DMS114 treated with DMSO at 0.1 percent for 48 hours (cell line): ENCODE measurements at regions not wholly inside any gene's neighbourhood (a gene's known extent, or its start where the extent isn't known, plus 50 kb on each side); places are given as distances from the start of the nearest gene placed in this dataset.

Experiments used
- DNase-seq: peaks from one replicate; lab custom pipeline; 2025; ENCODE audit not compliant: unreplicated experiment; lab: John Stamatoyannopoulos, UW

DNA sequence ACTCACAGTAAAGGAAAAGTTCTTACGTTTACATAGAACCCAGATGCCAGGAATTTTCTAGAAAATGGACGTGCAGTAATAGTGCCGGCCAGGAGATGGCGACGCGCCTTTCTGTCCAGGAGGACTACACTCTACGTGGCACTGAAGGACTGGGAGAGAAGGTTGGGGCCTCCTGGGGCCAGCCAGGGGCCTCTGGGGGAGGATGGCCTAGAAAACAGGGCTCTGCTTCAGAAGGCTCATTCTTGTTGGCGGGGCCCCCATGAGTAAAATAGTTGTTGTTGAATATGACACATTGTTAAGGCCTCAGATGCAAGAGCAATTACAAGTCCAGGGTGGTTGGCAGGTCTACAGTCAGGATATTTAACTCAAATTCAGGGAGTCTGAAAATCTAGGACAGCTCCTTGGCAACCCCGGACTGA, 120.1 kb upstream of the MAX start:
- no peak for DNase-seq

DNA sequence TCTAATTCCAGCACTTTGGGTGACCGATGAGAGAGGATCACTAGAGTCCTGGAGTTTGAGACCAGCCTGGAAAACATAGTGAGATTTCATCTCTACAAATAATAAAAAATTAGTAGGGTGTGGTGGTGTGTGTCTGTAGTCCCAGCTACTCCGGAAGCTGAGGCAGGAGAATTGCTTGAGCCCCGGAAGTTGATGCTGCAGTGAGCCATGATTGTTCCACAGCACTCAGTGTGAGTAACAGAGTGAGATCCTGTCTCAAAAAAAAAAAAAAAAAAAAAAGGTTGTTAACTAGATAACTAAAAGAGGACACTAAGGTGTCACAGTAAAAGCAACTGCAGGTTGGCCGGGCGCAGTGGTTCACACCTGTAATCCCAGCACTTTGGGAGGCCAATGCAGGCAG, 121.3 kb upstream of the MAX start:
- DNase-seq: no peak

DNA sequence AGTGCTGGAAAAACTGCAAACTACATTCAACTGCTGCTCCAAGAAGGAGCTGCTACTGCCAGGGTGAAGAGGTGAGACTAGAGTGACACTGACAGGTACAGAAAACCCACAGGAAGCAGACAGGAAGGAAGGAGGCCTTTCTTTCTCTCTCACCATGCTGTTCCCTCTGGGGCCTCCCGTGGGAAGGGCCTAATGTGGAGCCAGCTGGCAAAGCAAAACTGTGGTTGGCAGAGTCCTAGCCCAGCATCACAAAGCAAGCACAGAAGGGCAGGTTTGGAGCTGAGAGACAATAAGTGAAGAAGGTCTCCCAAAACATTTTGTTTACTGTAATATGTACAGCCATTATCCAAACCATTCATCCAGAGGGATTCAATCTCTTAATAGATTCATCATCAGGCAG, 122.5 kb upstream of the MAX start:
- DNase-seq: no peak

DNA sequence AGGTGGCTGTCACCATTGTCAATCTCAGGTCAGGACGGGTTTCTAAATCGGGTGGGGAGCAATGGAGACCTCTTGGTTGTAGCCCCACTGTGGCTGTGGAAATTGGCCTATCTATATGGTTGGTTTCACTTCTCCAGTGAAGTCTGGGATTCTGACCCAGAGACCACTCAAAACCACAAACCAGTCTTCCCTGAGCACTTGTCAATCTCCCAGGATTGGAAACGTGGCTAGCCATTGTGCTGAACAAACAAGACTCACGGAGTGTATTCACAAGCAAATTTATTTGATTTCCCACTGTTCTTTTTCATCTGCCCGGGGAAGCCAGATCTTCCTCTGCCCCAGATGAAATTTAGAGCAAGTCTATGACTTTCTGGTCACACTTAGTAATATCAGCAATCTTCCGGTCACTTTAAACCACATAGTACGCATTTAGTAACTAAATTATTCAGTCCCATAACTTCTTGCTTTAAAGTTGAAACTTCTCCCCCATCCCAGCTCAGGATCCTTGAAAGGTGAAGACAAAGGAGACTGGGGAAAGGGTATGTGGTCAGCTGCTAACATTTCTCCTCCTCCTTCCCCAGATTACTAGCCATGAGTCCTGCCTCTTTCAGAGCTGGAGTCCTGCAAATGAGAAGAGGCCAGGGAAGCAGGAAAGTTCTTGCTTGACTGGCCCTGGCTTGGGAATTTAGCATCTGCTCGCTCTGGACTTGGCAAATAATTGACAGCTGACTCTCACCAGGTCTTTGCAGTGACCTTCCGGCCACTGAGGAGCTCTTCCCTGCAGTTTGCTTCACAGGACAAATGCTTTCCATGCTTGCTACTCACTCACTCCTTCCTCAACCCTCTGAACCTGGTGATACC, 123.2 kb upstream of the MAX start:
- no peak for DNase-seq

DNA sequence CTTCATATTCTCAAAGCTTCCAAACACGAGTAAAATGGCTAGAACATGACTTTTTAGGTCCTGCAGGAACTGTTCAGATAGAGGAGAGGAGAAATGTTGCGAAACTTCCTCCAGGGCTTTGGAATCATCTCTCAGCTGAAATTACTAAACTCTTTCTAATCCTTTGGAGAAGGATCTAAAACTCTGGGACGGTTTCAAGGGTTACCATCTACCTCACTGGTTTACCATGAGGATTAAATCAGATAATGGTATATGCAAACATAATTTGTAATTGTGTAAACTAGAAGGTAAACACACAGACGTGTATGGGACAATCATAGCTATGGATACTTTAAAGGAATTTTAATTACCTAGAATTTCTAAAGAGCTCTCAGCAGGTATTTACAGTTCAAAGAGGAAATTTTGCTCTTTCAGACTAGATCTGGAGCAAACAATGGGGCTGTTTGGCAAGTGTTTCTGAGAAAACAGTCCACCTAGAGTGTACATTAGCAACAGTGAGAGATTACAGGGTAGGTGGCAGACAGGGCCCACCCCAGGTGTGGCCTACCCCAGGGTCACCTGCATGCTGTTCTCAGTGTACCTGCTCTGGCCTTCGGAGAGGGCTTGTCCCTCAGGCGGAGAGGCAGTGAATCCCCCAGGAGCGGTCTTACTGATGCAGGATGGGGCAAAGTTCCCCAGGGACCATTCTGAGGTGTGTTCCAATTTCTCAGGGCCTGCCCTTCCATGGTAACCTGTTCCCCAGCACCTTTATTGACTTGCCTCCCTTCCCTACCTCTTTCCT, 124.7 kb upstream of the MAX start:
- DNase-seq: no peak

DNA sequence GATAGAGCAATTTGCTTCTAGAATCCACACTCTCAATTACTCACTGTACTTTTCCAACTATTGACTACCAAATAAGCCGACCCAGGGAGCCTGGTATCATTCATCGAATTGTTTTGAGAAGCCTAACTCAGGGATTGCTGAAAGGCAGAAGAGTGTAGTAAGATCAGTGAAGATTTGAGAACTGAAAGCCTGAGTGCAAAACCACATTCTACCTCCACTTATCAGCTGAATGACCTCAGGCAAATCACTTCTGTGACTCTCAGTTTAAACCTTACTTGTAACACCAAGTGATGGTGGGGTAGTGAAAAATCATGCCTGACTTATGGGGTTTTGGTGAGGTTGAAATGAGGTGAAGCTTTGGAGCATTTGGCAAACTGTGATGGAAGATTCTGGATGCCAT, 126.1 kb upstream of the MAX start:
- no peak for DNase-seq

DNA sequence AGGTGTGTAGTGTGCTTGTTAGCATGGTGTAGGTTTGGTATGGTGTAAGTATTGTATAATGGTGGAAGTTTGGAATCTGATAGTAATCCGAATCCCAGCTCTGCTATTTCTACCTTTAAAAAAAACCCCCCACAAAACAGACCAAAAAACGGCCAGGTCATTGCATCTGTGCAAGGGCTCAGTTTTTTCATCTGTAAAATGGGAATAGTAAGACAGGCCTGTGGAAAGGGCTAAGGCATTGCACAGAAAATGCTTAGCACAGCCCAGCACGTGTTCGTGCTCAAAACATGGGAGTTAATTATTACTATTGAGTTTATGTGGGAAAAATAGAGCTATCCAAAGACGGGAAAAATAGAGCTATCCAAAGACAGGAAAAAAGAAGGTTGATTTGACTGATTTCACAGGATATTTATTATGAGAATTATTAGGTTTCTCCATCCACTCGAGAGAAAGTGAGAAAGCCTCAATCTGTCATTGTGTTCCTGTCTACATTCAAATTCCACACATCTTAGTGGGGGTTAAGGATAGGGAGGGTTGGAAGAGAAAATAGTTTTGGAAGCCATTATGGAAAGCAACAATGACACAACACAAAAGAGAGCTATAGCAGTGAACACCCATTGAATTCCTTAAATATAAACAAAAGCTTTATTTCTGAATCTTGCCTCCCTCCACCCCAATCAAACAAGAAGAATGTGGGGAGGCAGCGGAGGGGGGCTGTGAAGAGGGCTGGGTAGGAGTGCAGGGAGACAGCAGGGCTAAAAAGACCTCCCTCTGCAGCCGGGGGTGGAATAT, 126.8 kb upstream of the MAX start:
- DNase-seq: no peak

DNA sequence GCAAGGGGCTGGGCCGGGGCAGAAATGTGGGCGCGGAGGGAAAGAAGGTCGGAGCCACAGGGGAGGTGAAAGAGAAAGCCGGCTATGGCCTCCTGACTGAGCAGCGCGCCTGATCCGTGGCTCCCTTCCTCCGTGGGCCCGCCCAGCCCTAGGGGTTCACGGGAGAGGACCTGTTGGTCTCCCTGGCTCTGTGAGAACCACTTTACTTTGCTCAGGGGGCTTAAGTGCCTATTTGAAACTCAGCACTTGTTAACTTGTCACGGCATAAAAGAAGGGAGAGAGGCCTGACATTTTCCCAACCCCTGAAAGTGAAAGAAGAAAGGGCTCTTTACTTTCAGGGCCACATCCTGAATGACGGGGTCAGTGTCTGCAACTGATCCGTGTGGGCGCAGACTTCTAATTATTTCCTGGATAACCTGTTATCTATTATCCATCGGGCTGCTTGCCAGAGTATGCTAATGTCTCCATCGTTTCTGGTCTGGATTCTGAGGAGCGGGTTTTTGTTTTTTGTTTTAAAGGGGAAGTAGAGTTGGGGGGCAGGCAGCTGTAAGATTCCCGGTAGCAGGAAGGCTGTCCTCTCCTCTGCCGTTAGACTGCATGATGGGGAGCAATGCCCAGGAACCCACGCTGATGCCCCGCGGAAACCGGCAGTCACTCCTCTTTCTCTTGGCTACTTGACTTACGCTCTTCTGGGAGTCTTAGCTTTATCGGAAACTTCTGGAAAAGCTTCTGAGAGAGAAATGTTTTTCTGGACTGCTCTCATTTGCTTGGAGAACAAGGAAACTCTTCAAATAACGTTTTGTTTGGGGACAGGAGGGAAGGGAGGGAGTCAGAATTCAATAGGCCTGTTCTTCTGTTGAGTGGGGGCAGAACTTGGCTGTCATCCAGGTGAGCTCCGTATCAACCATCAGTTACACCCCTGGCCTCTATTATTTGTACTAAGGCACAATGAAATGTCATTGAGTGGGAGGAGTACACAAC, 127.7 kb upstream of the MAX start:
- no peak for DNase-seq

DNA sequence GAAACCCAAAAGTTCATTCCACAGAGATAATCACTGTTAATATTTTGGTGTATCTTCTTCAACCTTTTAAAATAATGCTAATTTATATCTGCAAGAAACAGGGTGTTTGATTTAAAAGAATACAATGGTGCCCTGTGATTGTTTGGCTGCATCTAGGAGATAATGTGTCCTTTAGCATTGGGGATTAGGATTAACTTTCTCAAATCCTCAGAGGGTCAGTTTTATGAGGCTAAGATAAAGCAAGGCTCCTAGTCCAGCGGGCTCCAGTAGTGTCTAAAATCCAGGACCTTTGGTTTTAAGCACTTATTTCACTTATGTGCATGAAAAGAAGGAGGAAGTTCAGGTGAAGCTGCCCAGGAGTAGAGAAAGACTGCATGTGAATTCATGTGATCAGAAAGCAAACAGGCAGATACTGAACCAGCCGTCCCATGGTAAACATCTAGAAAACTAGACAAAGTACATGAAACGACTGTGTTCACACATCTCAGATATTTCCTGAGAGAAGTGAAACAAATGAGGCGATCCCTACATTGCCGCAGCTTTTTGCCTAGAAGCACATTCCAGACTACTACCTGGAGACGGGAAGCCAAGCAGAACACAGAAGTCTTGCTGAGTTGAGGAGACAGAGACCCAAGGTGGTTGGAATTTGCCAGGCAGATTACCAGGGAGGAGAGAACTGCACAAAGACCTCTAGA, 129.1 kb upstream of the MAX start:
- DNase-seq: no peak

DNA sequence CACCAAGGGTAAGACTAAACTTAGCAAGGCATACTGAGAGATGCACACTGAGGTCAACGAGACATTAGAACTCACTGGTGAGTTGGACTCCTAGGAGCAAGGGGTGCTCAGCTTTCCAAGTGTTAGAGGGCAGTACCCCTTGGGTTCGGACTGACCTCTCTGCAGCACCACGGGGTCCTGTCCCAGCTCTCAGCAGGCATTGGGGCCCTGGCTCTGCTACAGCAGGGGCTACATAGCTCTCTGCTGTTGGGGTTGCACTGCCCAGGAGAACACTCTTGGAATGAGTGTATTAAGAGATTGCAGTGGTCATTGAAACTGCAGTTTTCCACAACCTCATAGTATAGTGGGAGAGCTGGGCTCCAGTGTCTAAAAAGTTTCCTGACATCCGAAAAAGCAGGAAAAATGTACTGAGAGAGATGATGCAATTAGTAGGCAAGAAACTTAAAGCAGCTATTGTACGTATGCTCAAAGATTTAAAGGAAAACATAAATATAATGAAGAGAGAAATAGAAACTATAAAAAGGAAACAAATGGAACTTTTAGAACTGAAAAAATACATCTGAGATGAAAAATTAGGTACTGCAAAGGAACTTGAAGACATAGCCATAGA, 132.5 kb upstream of the MAX start:
- no peak for DNase-seq

DNA sequence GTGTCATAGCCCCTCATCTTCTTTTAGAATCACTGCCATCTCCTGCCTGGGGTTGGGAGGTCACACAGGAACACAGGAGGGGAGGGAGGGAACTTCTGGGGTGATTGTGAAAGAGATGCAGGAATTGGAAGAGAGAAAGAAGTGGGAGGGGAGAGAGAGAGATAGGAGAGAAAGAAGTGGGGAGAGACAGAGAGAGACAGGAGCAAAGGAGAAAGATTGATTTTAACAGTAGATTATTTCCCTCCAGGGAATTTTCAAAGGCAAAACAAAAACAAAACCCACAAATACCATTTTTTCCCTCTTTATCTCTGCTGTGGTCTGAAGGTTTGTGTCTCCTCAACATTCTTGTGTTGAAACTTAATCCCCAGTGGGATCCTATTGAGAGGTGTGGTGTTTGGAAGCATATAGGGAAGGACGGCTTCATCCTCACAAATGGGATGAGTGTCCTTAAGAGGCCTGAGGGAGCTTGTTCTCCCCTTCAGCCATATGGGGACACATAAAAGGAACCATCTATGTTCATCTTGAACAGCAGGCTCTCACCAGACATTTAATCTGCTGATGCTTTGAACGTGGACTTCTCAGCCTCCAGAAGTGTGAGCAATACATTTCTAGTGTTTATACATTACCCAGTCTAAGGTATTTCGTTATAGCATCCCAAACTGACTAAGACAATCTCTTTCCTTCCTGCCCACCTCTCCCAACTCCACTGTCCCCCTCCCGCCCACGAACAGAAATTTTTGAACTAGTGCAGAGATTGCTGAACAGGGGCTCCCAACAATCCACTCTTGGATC, 134.9 kb upstream of the MAX start:
- DNase-seq: no peak

DNA sequence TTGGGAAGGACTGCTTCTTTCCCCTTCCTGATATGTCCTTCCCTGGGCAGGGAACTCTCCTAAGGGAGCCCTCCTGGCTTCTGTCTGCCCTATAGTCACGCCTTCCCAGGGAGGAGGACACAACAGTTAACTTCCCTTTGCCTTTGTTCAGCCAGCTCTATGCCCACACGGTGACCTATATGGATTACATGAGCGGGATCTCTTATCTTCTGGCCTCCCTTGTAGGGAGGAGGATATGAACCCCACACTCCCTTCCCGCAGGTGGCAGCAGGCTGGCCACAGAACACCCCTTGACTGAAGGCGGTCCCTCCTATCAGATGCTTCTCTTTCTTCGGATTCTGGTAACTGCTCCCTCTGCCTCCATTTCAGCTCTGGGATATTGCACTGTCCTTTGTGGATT, 135.6 kb upstream of the MAX start:
- no peak for DNase-seq

DNA sequence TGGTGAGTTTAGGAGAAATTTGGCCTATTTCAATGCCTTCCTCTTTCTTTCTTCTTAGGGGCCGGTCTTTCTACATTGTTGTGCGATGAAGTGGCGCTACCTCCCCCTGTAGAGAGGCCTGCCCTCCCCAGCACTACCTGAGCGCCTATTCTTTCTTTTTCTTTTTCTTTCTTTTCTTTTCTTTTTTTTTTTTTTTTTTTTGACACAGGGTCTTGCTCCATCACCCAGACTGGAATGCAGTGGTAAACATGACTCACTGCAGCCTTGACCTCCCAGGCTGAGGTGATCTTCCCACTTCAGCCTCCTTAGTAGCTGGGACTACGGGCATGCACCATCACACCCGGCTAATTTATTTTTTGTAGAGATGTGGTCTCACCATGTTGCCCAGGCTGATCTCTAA, 136.1 kb upstream of the MAX start:
- DNase-seq: no peak

DNA sequence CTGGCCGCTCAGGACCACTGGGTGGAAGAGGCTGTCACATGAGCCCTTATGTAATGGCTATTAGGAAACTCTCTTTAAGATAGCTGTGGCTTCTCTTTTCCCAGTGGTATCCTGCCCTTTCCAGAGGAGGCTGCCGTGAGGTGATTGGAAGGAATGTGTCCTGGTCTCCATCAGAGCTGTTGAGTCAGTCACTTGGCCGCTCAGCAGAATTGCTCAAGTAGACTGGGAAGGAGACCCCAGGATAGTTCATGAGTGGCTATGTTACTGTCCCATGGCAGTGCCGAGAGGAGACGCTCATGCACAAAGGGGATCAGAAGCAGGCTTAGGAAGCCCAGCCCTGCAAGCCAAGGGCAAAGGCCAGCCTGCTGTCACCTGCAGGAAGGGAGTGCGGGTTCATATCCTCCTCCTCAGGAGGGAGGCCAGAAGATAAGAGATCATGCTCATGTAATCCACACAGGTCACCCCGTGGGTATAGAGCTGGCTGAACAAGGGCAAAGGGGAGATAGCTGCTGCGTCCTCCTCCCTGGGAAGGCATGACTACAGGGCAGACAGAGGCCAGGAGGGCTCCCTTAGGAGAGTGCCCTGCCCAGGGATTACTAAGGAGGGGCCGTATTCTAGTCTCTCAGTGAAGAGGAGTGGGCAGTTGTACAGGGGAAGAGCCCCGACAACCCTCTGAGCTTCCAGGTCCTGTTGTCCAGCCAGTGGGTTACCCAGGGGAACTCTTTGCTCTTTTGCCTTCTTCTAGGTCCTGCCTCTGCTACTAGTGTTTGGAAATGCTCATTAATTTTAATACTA, 137.0 kb upstream of the MAX start:
- DNase-seq: no peak

DNA sequence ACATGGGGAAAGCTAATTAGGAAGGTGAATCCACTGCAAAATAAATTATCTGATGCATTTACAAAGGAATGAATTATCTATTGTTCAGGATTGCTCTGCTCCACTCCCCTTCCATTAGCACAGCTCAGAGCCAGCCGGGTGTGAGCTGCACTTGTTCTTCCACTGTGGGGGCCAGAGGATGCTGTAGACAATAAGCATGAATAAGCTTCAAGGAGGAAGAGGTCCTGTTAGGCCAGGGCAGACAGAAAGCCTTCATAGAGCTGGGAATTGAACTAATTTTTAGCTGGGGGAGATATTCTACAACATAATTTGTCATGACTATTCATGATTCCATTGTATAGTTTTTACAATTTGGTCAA, 137.6 kb upstream of the MAX start:
- no peak for DNase-seq

DNA sequence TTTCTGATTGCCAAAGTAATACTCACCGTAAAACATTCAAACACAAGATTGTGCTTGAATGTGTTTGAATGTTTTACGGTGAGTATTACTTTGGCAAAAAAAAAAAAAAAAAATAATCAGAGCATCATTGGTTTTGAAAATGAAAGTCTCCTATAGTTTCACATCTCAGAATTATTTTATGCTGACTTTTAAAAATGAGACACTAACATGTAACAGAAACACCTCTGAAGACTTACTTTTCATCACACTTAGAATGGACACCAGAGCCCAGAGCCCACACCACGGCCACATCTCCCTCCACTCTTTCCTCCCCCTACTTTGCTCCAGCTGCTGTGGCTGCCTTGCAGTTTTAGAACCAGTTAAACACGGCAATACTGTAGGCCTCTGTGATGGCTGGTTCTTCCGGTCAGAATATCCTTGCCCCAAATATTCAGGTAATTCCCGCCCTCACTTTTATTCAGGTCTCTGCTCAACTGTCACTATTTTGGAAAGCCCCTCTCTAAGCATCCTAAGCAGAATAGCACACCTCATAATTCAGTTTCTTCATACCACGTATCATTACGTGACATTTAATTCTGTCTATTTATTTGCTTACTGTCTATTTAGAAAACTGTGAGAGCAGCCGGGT, 138.9 kb upstream of the MAX start:
- DNase-seq: no peak

DNA sequence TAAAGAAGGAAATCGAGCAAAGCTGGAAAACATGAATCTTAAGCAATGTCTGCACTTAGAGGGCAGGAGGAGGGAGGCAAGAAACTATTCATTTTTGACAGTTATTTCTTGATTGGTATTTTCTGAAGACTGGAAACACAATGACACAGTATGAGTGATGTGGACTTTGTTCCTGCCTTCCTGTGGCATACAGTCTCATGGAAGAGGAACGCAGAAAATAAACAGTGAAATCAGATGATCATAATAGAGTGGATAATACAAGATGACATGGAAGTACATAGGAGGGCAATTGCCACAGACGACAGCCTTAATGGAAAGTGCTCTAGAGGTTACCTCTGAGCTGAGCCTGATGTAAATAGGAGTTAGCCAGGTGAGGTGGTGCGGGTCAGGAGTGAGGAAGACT, 140.4 kb upstream of the MAX start:
- DNase-seq: no peak
